HG02798 (cell line): ENCODE measurements at regions not wholly inside any gene's neighbourhood (a gene's known extent, or its start where the extent isn't known, plus 50 kb on each side); places are given as distances from the start of the nearest gene placed in this dataset.

ENCODE experiments used
- ATAC-seq: cut with Tn5 transposase; IDR thresholded peaks from one replicate; pipeline ENCODE4 v1.9.1; 2021; ENCODE audit warnings: mild to moderate bottlenecking; ENCODE audit not compliant: unreplicated experiment, poor library complexity

- ATAC-seq, result no peak
Observed at GRCh38 chr4:62342346-62342745, 1142.2 kb downstream of the ADGRL3 start.

GRCh38 chr4:62328526-62328925, 1128.4 kb downstream of the ADGRL3 start:
- no peak for ATAC-seq

GRCh38 chr4:62327612-62328297, 1127.6 kb downstream of the ADGRL3 start:
- ATAC-seq, result no peak

- ATAC-seq, result no peak
Observed at GRCh38 chr4:62324215-62324614, 1124.1 kb downstream of the ADGRL3 start.

GRCh38 chr4:62320612-62321011, 1120.5 kb downstream of the ADGRL3 start:
- no peak for ATAC-seq

GRCh38 chr4:62302710-62303109, 1102.6 kb downstream of the ADGRL3 start:
- ATAC-seq, result no peak

- no peak for ATAC-seq
Observed at GRCh38 chr4:62301500-62301899, 1101.4 kb downstream of the ADGRL3 start.

- no peak for ATAC-seq
Observed at GRCh38 chr4:62293551-62293950, 1093.4 kb downstream of the ADGRL3 start.

- ATAC-seq, result no peak
Observed at GRCh38 chr4:62292911-62293310, 1092.8 kb downstream of the ADGRL3 start.

- ATAC-seq, result no peak
Observed at GRCh38 chr4:62288808-62289541, 1088.8 kb downstream of the ADGRL3 start.

GRCh38 chr4:62285026-62285425, 1084.9 kb downstream of the ADGRL3 start:
- ATAC-seq, result no peak

GRCh38 chr4:62279689-62280088, 1079.6 kb downstream of the ADGRL3 start:
- ATAC-seq, result no peak

GRCh38 chr4:62275470-62275869, 1075.3 kb downstream of the ADGRL3 start:
- ATAC-seq, result no peak

- no peak for ATAC-seq
Observed at GRCh38 chr4:62274782-62275181, 1074.7 kb downstream of the ADGRL3 start.

- no peak for ATAC-seq
Observed at GRCh38 chr4:62271107-62271506, 1071.0 kb downstream of the ADGRL3 start.

- ATAC-seq, result no peak
Observed at GRCh38 chr4:62269918-62270317, 1069.8 kb downstream of the ADGRL3 start.

GRCh38 chr4:62263454-62263853, 1063.3 kb downstream of the ADGRL3 start:
- no peak for ATAC-seq

GRCh38 chr4:62262676-62263075, 1062.5 kb downstream of the ADGRL3 start:
- ATAC-seq, result no peak

GRCh38 chr4:62260254-62260653, 1060.1 kb downstream of the ADGRL3 start:
- no peak for ATAC-seq

GRCh38 chr4:62256479-62256878, 1056.4 kb downstream of the ADGRL3 start:
- ATAC-seq, result no peak

- no peak for ATAC-seq
Observed at GRCh38 chr4:62252728-62253127, 1052.6 kb downstream of the ADGRL3 start.

GRCh38 chr4:62250100-62250499, 1050.0 kb downstream of the ADGRL3 start:
- no peak for ATAC-seq
